CD14-positive monocyte (primary cell): ENCODE measurements at regions not wholly inside any gene's neighbourhood (a gene's known extent, or its start where the extent isn't known, plus 50 kb on each side); places are given as distances from the start of the nearest gene placed in this dataset.
A peak's percentile ranks its signal among the peaks of the same experiment; 100 is the strongest.

Experiments used
- DNase-seq, 3 donors: peaks; one replicate each; pipeline ENCODE4 v3.0.0-alpha.2; 2011 to 2022
- H2AFZ ChIP-seq: 2 replicates; pipeline ENCODE4 v1.6.0; 2012; ENCODE audit warnings: mild to moderate bottlenecking, low read depth, low read length, inconsistent platforms; ENCODE audit not compliant: insufficient read depth, poor library complexity, severe bottlenecking
- H3K27ac ChIP-seq, 2 donors: 1 replicate in 1 of 2; 2 replicates in 1 of 2; pipeline ENCODE4 v1.5.1; 2012 to 2013; ENCODE audit warnings: low read length in 2 of 2, control low read depth in 1 of 2, inconsistent platforms in 1 of 2, low read depth in 1 of 2, mild to moderate bottlenecking in 1 of 2
- H3K27me3 ChIP-seq, 2 donors: one replicate each; pipeline versions ENCODE4 v1.6.0 to v1.6.1; 2011 to 2013; ENCODE audit warnings: low read length in 2 of 2; ENCODE audit not compliant: control insufficient read depth in 2 of 2, insufficient read depth in 2 of 2
- H3K36me3 ChIP-seq, 2 donors: replicated peaks in 1 of 2; 1 replicate in 1 of 2; 2 replicates in 1 of 2; pipeline versions ENCODE4 v1.5.1 to v1.6.1; 2012 to 2013; ENCODE audit warnings: low read length in 2 of 2, control low read depth in 1 of 2, inconsistent platforms in 1 of 2, mild to moderate bottlenecking in 1 of 2; ENCODE audit not compliant: insufficient read depth in 2 of 2, control insufficient read depth in 1 of 2
- H3K4me1 ChIP-seq, 2 donors: 1 replicate in 1 of 2; 2 replicates in 1 of 2; pipeline versions ENCODE4 v1.5.1 to v1.6.1; 2012 to 2013; ENCODE audit warnings: low read length in 2 of 2, control low read depth in 1 of 2, inconsistent platforms in 1 of 2, mild to moderate bottlenecking in 1 of 2, moderate library complexity in 1 of 2; ENCODE audit not compliant: insufficient read depth in 2 of 2, control insufficient read depth in 1 of 2
- H3K4me2 ChIP-seq: replicated peaks from 2 replicates; pipeline ENCODE3; 2012; ENCODE audit warnings: low read length, moderate library complexity, mild to moderate bottlenecking; ENCODE audit not compliant: poor library complexity, severe bottlenecking; ENCODE audit errors: extremely low read depth
- H3K4me3 ChIP-seq, 3 experiments: fragments of 200-600 bp in 1 of 3; sonication (generic) in 1 of 3; replicated peaks in 1 of 3; 1 replicate in 2 of 3; 2 replicates in 1 of 3; pipeline ENCODE4 v1.5.1; 2011 to 2013; ENCODE audit warnings: low read length in 3 of 3, mild to moderate bottlenecking in 3 of 3, control low read depth in 2 of 3, low read depth in 2 of 3, inconsistent platforms in 1 of 3, moderate library complexity in 1 of 3
- H3K79me2 ChIP-seq: 2 replicates; pipeline ENCODE4 v1.6.0; 2012; ENCODE audit warnings: mild to moderate bottlenecking, control low read depth, inconsistent platforms, low read length, moderate library complexity; ENCODE audit not compliant: insufficient read depth
- H3K9ac ChIP-seq: 2 replicates; pipeline ENCODE4 v1.6.0; 2017; ENCODE audit warnings: low read length, mild to moderate bottlenecking; ENCODE audit not compliant: insufficient read depth, poor library complexity, severe bottlenecking
- H3K9me3 ChIP-seq, 2 donors: replicated peaks in 1 of 2; 1 replicate in 1 of 2; 2 replicates in 1 of 2; pipeline versions ENCODE4 v1.5.1 to v1.6.1; 2012 to 2013; ENCODE audit warnings: low read length in 2 of 2, control low read depth in 1 of 2; ENCODE audit not compliant: control insufficient read depth in 1 of 2, insufficient read depth in 1 of 2
- H4K20me1 ChIP-seq: 2 replicates; pipeline ENCODE4 v1.6.0; 2012; ENCODE audit warnings: mild to moderate bottlenecking, low read length, control low read depth, moderate library complexity; ENCODE audit not compliant: insufficient read depth
- H3K27ac Mint-ChIP-seq, 7 donors: one replicate each; pipeline ENCODE4 v1.8.0; 2020; ENCODE audit warnings: mild to moderate bottlenecking in 7 of 7, mixed read lengths in 7 of 7, moderate library complexity in 6 of 7, inconsistent platforms in 2 of 7
- H3K27me3 Mint-ChIP-seq, 3 donors: one replicate each; pipeline ENCODE4 v1.8.0; 2021 to 2022; ENCODE audit warnings: low read depth in 3 of 3, mild to moderate bottlenecking in 3 of 3, mixed read lengths in 3 of 3, moderate library complexity in 3 of 3, inconsistent platforms in 1 of 3
- H3K36me3 Mint-ChIP-seq, 2 donors: one replicate each; pipeline ENCODE4 v1.8.0; 2020; ENCODE audit warnings: mixed read lengths in 2 of 2, inconsistent platforms in 1 of 2, mild to moderate bottlenecking in 1 of 2
- H3K4me1 Mint-ChIP-seq: one replicate; pipeline ENCODE4 v1.8.0; 2020; ENCODE audit warnings: mild to moderate bottlenecking, mixed read lengths
- H3K4me3 Mint-ChIP-seq, 2 donors: one replicate each; pipeline ENCODE4 v1.8.0; 2020; ENCODE audit warnings: mild to moderate bottlenecking in 2 of 2, mixed read lengths in 2 of 2, moderate library complexity in 1 of 2
- H3K9me3 Mint-ChIP-seq, 7 donors: one replicate each; pipeline ENCODE4 v1.8.0; 2020 to 2022; ENCODE audit warnings: mixed read lengths in 7 of 7, mild to moderate bottlenecking in 6 of 7, moderate library complexity in 6 of 7, inconsistent platforms in 2 of 7
- CTCF ChIP-seq: fragments of 200-600 bp; IDR thresholded peaks from one replicate; pipeline ENCODE4 v1.8.0; 2022; ENCODE audit warnings: antibody characterized with exemption, mild to moderate bottlenecking
- WGBS: methylation state at CpG from one replicate; pipeline ENCODE4 v1.1.5; 2013; ENCODE audit warnings: missing lambda C conversion rate; ENCODE audit not compliant: insufficient coverage; 5-methylcytosine and 5-hydroxymethylcytosine counted together
- intact Hi-C, 2 donors: fragments of 100-400 bp; cut with micrococcal nuclease; formaldehyde crosslinking; loops; one replicate each; pipeline versions ENCODE4 v1.15.0 to v1.15.1; 2023

- DNase-seq, result no peak
- no peak for TF ChIP-seq CTCF
- Histone ChIP-seq H3K36me3 (no peaks in the 10 kb centered on the region), H4K20me1 (no peaks in the 10 kb centered on the region), H3K27ac (no peak overlapping the region), H3K9ac (no peak overlapping the region), H3K4me2 (no peak overlapping the region), H3K79me2 (no peaks in the 10 kb centered on the region), H3K4me1 (no peaks in the 10 kb centered on the region), H3K4me3 (no peak overlapping the region), H3K27me3 (no peaks in the 10 kb centered on the region), H2AFZ (no peak overlapping the region), H3K9me3 (peaks cover 7 to 42% of the 10 kb centered on the region in 2 donors)
- peak overlapping the region in 1 of 7 donors; percentile 41 for H3K27ac Mint-ChIP-seq
- no peak overlapping the region for H3K4me3 Mint-ChIP-seq
- no peaks in the 10 kb centered on the region for H3K4me1 Mint-ChIP-seq
- intact Hi-C loops, result no loop called here
- H3K27me3 Mint-ChIP-seq, result peaks cover 0 to 4% (median 4%) of the 10 kb centered on the region in 3 donors
- H3K36me3 Mint-ChIP-seq, result no peaks in the 10 kb centered on the region
- H3K9me3 Mint-ChIP-seq, result peaks cover 6 to 63% (median 36%) of the 10 kb centered on the region in 7 donors
- 100% methylated on average over 4 of the region's 10 CpGs for WGBS
Measured at GRCh38 chr7:67432536-67433234, 436.1 kb downstream of the TYW1 start.

GRCh38 chr7:67435894-67436535 lies 439.4 kb downstream of the TYW1 start:
- H3K4me2 ChIP-seq, result no peak overlapping the region
- no peak overlapping the region for H3K27ac ChIP-seq
- no peak overlapping the region for H3K9ac ChIP-seq
- Mint-ChIP-seq H3K27me3 (peaks cover 1 to 2% (median 1%) of the 10 kb centered on the region in 3 donors), H3K9me3 (peaks cover 2 to 58% (median 34%) of the 10 kb centered on the region in 7 donors), H3K36me3 (no peaks in the 10 kb centered on the region), H3K4me1 (no peaks in the 10 kb centered on the region), H3K27ac (no peak overlapping the region), H3K4me3 (no peak overlapping the region)
- no peaks in the 10 kb centered on the region for H3K4me1 ChIP-seq
- H2AFZ ChIP-seq, result no peak overlapping the region
- intact Hi-C loops, result no loop called here
- peaks cover 7 to 37% of the 10 kb centered on the region in 2 donors for H3K9me3 ChIP-seq
- no peak for DNase-seq
- no peaks in the 10 kb centered on the region for H3K27me3 ChIP-seq
- no peak for TF ChIP-seq CTCF
- no peaks in the 10 kb centered on the region for H4K20me1 ChIP-seq
- no peak overlapping the region for H3K4me3 ChIP-seq
- H3K79me2 ChIP-seq, result no peaks in the 10 kb centered on the region
- H3K36me3 ChIP-seq, result no peaks in the 10 kb centered on the region
- 100% methylated on average over 3 of the region's 9 CpGs for WGBS
